Astrocyte (in vitro differentiated cells and primary cell): ENCODE measurements at regions not wholly inside any gene's neighbourhood (a gene's known extent, or its start where the extent isn't known, plus 50 kb on each side); places are given as distances from the start of the nearest gene placed in this dataset.

Source experiments
- DNase-seq: peaks from one replicate; pipeline ENCODE4 v3.0.0-alpha.2; 2010; ENCODE audit warnings: low read depth
- FAIRE-seq: peaks from 2 replicates; lab custom pipeline; 2011; peaks lifted over from hg19 to GRCh38; lab: Jason Lieb, UNC
- H2AFZ ChIP-seq: 2 replicates; pipeline ENCODE4 v1.6.0; 2012; ENCODE audit warnings: low read depth, low read length, inconsistent platforms
- H3K27ac ChIP-seq: 2 replicates; pipeline ENCODE4 v1.5.1; 2011; ENCODE audit warnings: low read depth, low read length, inconsistent platforms
- H3K27me3 ChIP-seq: 2 replicates; pipeline ENCODE4 v1.6.0; 2011; ENCODE audit warnings: low read length, inconsistent platforms; ENCODE audit not compliant: insufficient read depth
- H3K36me3 ChIP-seq: 2 replicates; pipeline ENCODE4 v1.5.1; 2011; ENCODE audit warnings: low read length, inconsistent platforms; ENCODE audit not compliant: insufficient read depth
- H3K4me1 ChIP-seq: 2 replicates; pipeline ENCODE4 v1.5.1; 2011; ENCODE audit warnings: low read length, inconsistent platforms; ENCODE audit not compliant: insufficient read depth
- H3K4me2 ChIP-seq: 2 replicates; pipeline ENCODE4 v1.6.0; 2012; ENCODE audit warnings: low read length, inconsistent platforms
- H3K4me3 ChIP-seq: 2 replicates; pipeline ENCODE4 v1.5.1; 2011; ENCODE audit warnings: low read depth, mild to moderate bottlenecking, low read length, inconsistent platforms; ENCODE audit not compliant: insufficient read depth
- H3K79me2 ChIP-seq: 2 replicates; pipeline ENCODE4 v1.6.0; 2012; ENCODE audit warnings: mild to moderate bottlenecking, low read length, inconsistent platforms; ENCODE audit not compliant: insufficient read depth
- H3K9ac ChIP-seq: 2 replicates; pipeline ENCODE4 v1.6.0; 2012; ENCODE audit warnings: mild to moderate bottlenecking, low read length, inconsistent platforms
- H3K9me3 ChIP-seq: 2 replicates; pipeline ENCODE4 v1.5.1; 2012; ENCODE audit warnings: low read depth, mild to moderate bottlenecking, low read length, inconsistent platforms; ENCODE audit not compliant: insufficient read depth
- H4K20me1 ChIP-seq: 2 replicates; pipeline ENCODE4 v1.6.0; 2012; ENCODE audit warnings: low read length, inconsistent platforms; ENCODE audit not compliant: insufficient read depth
- H3K27ac Mint-ChIP-seq: one replicate; pipeline ENCODE4 v1.8.0; 2021; ENCODE audit warnings: mild to moderate bottlenecking, mixed read lengths; ENCODE audit not compliant: unreplicated experiment
- H3K27me3 Mint-ChIP-seq: one replicate; pipeline ENCODE4 v1.8.0; 2021; ENCODE audit warnings: low read depth, mixed read lengths; ENCODE audit not compliant: unreplicated experiment
- H3K36me3 Mint-ChIP-seq: one replicate; pipeline ENCODE4 v1.8.0; 2021; ENCODE audit warnings: low read depth, mixed read lengths; ENCODE audit not compliant: unreplicated experiment
- H3K4me1 Mint-ChIP-seq: one replicate; pipeline ENCODE4 v1.8.0; 2021; ENCODE audit warnings: low read depth, mixed read lengths; ENCODE audit not compliant: unreplicated experiment
- H3K4me3 Mint-ChIP-seq: one replicate; pipeline ENCODE4 v1.8.0; 2021; ENCODE audit warnings: mild to moderate bottlenecking, moderate library complexity, mixed read lengths; ENCODE audit not compliant: unreplicated experiment
- H3K9me3 Mint-ChIP-seq: one replicate; pipeline ENCODE4 v1.8.0; 2021; ENCODE audit warnings: mild to moderate bottlenecking, mixed read lengths; ENCODE audit not compliant: unreplicated experiment
- CTCF ChIP-seq: IDR thresholded peaks from 2 replicates; pipeline ENCODE4 v1.5.1; 2011; ENCODE audit warnings: low read depth, mild to moderate bottlenecking, inconsistent platforms, low read length, moderate library complexity; ENCODE audit not compliant: insufficient read depth
- EZH2 ChIP-seq: IDR thresholded peaks from 2 replicates; pipeline ENCODE4 v1.6.1; 2012; ENCODE audit warnings: mild to moderate bottlenecking, low read length, inconsistent platforms; ENCODE audit not compliant: insufficient read depth

GRCh38 chr19:28583242-28583641 is 629.7 kb downstream of the UQCRFS1 start:
- H3K36me3 ChIP-seq = no peaks in the 10 kb centered on the region
- Mint-ChIP-seq H3K4me3 (no peak overlapping the region), H3K9me3 (peaks cover 2% of the 10 kb centered on the region), H3K27ac (no peak overlapping the region), H3K27me3 (peaks cover 13% of the 10 kb centered on the region), H3K36me3 (peaks cover 1% of the 10 kb centered on the region), H3K4me1 (no peaks in the 10 kb centered on the region)
- H3K27ac ChIP-seq = no peak overlapping the region
- H3K4me2 ChIP-seq = no peak overlapping the region
- no peaks in the 10 kb centered on the region for H3K79me2 ChIP-seq
- H3K4me3 ChIP-seq = no peak overlapping the region
- FAIRE-seq (no peak), DNase-seq (no peak)
- no peaks in the 10 kb centered on the region for H3K4me1 ChIP-seq
- no peaks in the 10 kb centered on the region for H4K20me1 ChIP-seq
- no peak overlapping the region for H3K9ac ChIP-seq
- H3K9me3 ChIP-seq = no peaks in the 10 kb centered on the region
- H2AFZ ChIP-seq = no peak overlapping the region
- TF ChIP-seq CTCF (no peak), EZH2 (no peak)
- H3K27me3 ChIP-seq = no peaks in the 10 kb centered on the region

- TF ChIP-seq EZH2 (no peak), CTCF (no peak)
- Mint-ChIP-seq H3K27me3 (peaks cover 12% of the 10 kb centered on the region), H3K27ac (no peak overlapping the region), H3K4me1 (no peaks in the 10 kb centered on the region), H3K36me3 (peaks cover 1% of the 10 kb centered on the region), H3K4me3 (no peak overlapping the region), H3K9me3 (peaks cover 2% of the 10 kb centered on the region)
- H3K4me1 ChIP-seq = no peaks in the 10 kb centered on the region
- FAIRE-seq (no peak), DNase-seq (no peak)
- H3K9me3 ChIP-seq = no peaks in the 10 kb centered on the region
- H3K9ac ChIP-seq = no peak overlapping the region
- no peaks in the 10 kb centered on the region for H3K36me3 ChIP-seq
- H3K27me3 ChIP-seq = no peaks in the 10 kb centered on the region
- H4K20me1 ChIP-seq = no peaks in the 10 kb centered on the region
- no peak overlapping the region for H3K4me3 ChIP-seq
- H3K27ac ChIP-seq = no peak overlapping the region
- no peak overlapping the region for H3K4me2 ChIP-seq
- H2AFZ ChIP-seq = no peak overlapping the region
- no peaks in the 10 kb centered on the region for H3K79me2 ChIP-seq
These were observed 630.2 kb downstream of the UQCRFS1 start for GRCh38 chr19:28582796-28583195.

- Histone ChIP-seq H3K36me3 (no peaks in the 10 kb centered on the region), H3K27ac (no peak overlapping the region), H3K9me3 (no peaks in the 10 kb centered on the region), H4K20me1 (no peaks in the 10 kb centered on the region), H3K9ac (no peak overlapping the region), H3K79me2 (no peaks in the 10 kb centered on the region), H3K4me1 (no peaks in the 10 kb centered on the region), H3K4me3 (no peak overlapping the region), H3K27me3 (no peaks in the 10 kb centered on the region), H3K4me2 (no peak overlapping the region), H2AFZ (no peak overlapping the region)
- Mint-ChIP-seq H3K27ac (no peak overlapping the region), H3K36me3 (peaks cover 1% of the 10 kb centered on the region), H3K4me1 (no peaks in the 10 kb centered on the region), H3K4me3 (no peak overlapping the region), H3K27me3 (peaks cover 11% of the 10 kb centered on the region), H3K9me3 (peaks cover 2% of the 10 kb centered on the region)
- TF ChIP-seq CTCF (no peak), EZH2 (no peak)
- DNase-seq = no peak
- no peak for FAIRE-seq
These were observed 630.6 kb downstream of the UQCRFS1 start for GRCh38 chr19:28582344-28582743.
